HUES48 (cell line): ENCODE measurements at regions not wholly inside any gene's neighbourhood (a gene's known extent, or its start where the extent isn't known, plus 50 kb on each side); places are given as distances from the start of the nearest gene placed in this dataset.

Experiments used
- H3K27ac ChIP-seq: one replicate; pipeline ENCODE4 v1.7.0; 2013; ENCODE audit warnings: low read depth, low read length, inconsistent platforms
- H3K27me3 ChIP-seq: 2 replicates; pipeline ENCODE4 v1.6.1; 2013; ENCODE audit warnings: mild to moderate bottlenecking, low read length; ENCODE audit not compliant: control insufficient read depth, insufficient read depth
- H3K36me3 ChIP-seq: 2 replicates; pipeline ENCODE4 v1.6.1; 2013; ENCODE audit warnings: low read length; ENCODE audit not compliant: control insufficient read depth, insufficient read depth
- H3K4me1 ChIP-seq: 2 replicates; pipeline ENCODE4 v1.6.1; 2013; ENCODE audit warnings: mild to moderate bottlenecking, low read length; ENCODE audit not compliant: control insufficient read depth, insufficient read depth
- H3K4me3 ChIP-seq: 2 replicates; pipeline ENCODE4 v1.5.1; 2013; ENCODE audit warnings: mild to moderate bottlenecking, low read depth, low read length
- H3K9ac ChIP-seq: 2 replicates; pipeline ENCODE4 v1.6.1; 2013; ENCODE audit warnings: mild to moderate bottlenecking, low read depth, low read length, moderate library complexity
- H3K9me3 ChIP-seq: 2 replicates; pipeline ENCODE4 v1.6.1; 2013; ENCODE audit warnings: low read length; ENCODE audit not compliant: control insufficient read depth, insufficient read depth

GRCh38 chr2:226619707-226620106 is 179.9 kb downstream of the IRS1 start:
- H3K4me1 ChIP-seq = no peaks in the 10 kb centered on the region
- H3K27me3 ChIP-seq = no peaks in the 10 kb centered on the region
- H3K4me3 ChIP-seq = no peak overlapping the region
- no peaks in the 10 kb centered on the region for H3K36me3 ChIP-seq
- H3K9ac ChIP-seq = no peak overlapping the region
- H3K27ac ChIP-seq = no peak overlapping the region
- H3K9me3 ChIP-seq = no peaks in the 10 kb centered on the region

- Histone ChIP-seq H3K9ac (no peak overlapping the region), H3K9me3 (no peaks in the 10 kb centered on the region), H3K4me3 (no peak overlapping the region), H3K27ac (no peak overlapping the region), H3K36me3 (no peaks in the 10 kb centered on the region), H3K27me3 (no peaks in the 10 kb centered on the region), H3K4me1 (no peaks in the 10 kb centered on the region)
These were observed 180.6 kb downstream of the IRS1 start for GRCh38 chr2:226618875-226619605.

- no peaks in the 10 kb centered on the region for H3K27me3 ChIP-seq
- no peaks in the 10 kb centered on the region for H3K4me1 ChIP-seq
- H3K9ac ChIP-seq = no peak overlapping the region
- H3K27ac ChIP-seq = no peak overlapping the region
- H3K36me3 ChIP-seq = no peaks in the 10 kb centered on the region
- no peaks in the 10 kb centered on the region for H3K9me3 ChIP-seq
- no peak overlapping the region for H3K4me3 ChIP-seq
These were observed 181.1 kb downstream of the IRS1 start for GRCh38 chr2:226618544-226618874.

- Histone ChIP-seq H3K27me3 (no peaks in the 10 kb centered on the region), H3K4me3 (no peak overlapping the region), H3K4me1 (no peaks in the 10 kb centered on the region), H3K36me3 (no peaks in the 10 kb centered on the region), H3K9me3 (no peaks in the 10 kb centered on the region), H3K9ac (no peak overlapping the region), H3K27ac (no peak overlapping the region)
These were observed 183.7 kb downstream of the IRS1 start for GRCh38 chr2:226615891-226616290.

- H3K9ac ChIP-seq = no peak overlapping the region
- H3K27ac ChIP-seq = no peak overlapping the region
- no peaks in the 10 kb centered on the region for H3K4me1 ChIP-seq
These were observed 187.7 kb downstream of the IRS1 start for GRCh38 chr2:226611944-226612318.

GRCh38 chr2:226611196-226611943 is 188.2 kb downstream of the IRS1 start:
- Histone ChIP-seq H3K27ac (no peak overlapping the region), H3K4me3 (no peak overlapping the region), H3K4me1 (no peaks in the 10 kb centered on the region), H3K27me3 (no peaks in the 10 kb centered on the region), H3K9ac (no peak overlapping the region), H3K9me3 (no peaks in the 10 kb centered on the region), H3K36me3 (no peaks in the 10 kb centered on the region)

More at GRCh38 chr2:226611944-226612318, 187.7 kb downstream of the IRS1 start:
- no peaks in the 10 kb centered on the region for H3K27me3 ChIP-seq
- no peaks in the 10 kb centered on the region for H3K9me3 ChIP-seq
- no peaks in the 10 kb centered on the region for H3K36me3 ChIP-seq
- H3K4me3 ChIP-seq = no peak overlapping the region

- Histone ChIP-seq H3K4me1 (no peaks in the 10 kb centered on the region), H3K9me3 (no peaks in the 10 kb centered on the region), H3K27ac (no peak overlapping the region), H3K36me3 (no peaks in the 10 kb centered on the region), H3K9ac (no peak overlapping the region), H3K4me3 (no peak overlapping the region), H3K27me3 (no peaks in the 10 kb centered on the region)
These were observed 190.3 kb downstream of the IRS1 start for GRCh38 chr2:226609366-226609765.

GRCh38 chr2:226608451-226608850 is 191.2 kb downstream of the IRS1 start:
- no peaks in the 10 kb centered on the region for H3K36me3 ChIP-seq
- no peak overlapping the region for H3K9ac ChIP-seq
- no peak overlapping the region for H3K27ac ChIP-seq
- no peak overlapping the region for H3K4me3 ChIP-seq
- no peaks in the 10 kb centered on the region for H3K9me3 ChIP-seq
- H3K4me1 ChIP-seq = no peaks in the 10 kb centered on the region
- no peaks in the 10 kb centered on the region for H3K27me3 ChIP-seq

- Histone ChIP-seq H3K27ac (no peak overlapping the region), H3K4me3 (no peak overlapping the region), H3K36me3 (no peaks in the 10 kb centered on the region), H3K9ac (no peak overlapping the region), H3K27me3 (no peaks in the 10 kb centered on the region), H3K4me1 (no peaks in the 10 kb centered on the region), H3K9me3 (no peaks in the 10 kb centered on the region)
These were observed 192.2 kb downstream of the IRS1 start for GRCh38 chr2:226607379-226607778.

- Histone ChIP-seq H3K36me3 (no peaks in the 10 kb centered on the region), H3K4me1 (no peaks in the 10 kb centered on the region), H3K9me3 (no peaks in the 10 kb centered on the region)
These were observed 194.0 kb downstream of the IRS1 start for GRCh38 chr2:226605642-226606041.

GRCh38 chr2:226603606-226604005 is 196.0 kb downstream of the IRS1 start:
- Histone ChIP-seq H3K4me1 (no peaks in the 10 kb centered on the region), H3K27ac (no peak overlapping the region), H3K9ac (no peak overlapping the region), H3K27me3 (no peaks in the 10 kb centered on the region), H3K9me3 (no peaks in the 10 kb centered on the region), H3K36me3 (no peaks in the 10 kb centered on the region), H3K4me3 (no peak overlapping the region)

More at GRCh38 chr2:226605642-226606041, 194.0 kb downstream of the IRS1 start:
- H3K27me3 ChIP-seq = no peaks in the 10 kb centered on the region
- no peak overlapping the region for H3K27ac ChIP-seq
- no peak overlapping the region for H3K9ac ChIP-seq
- H3K4me3 ChIP-seq = no peak overlapping the region
